CD14-positive monocyte (primary cell): ENCODE measurements at regions not wholly inside any gene's neighbourhood (a gene's known extent, or its start where the extent isn't known, plus 50 kb on each side); places are given as distances from the start of the nearest gene placed in this dataset.

Source experiments
- DNase-seq, 3 donors: peaks; one replicate each; pipeline ENCODE4 v3.0.0-alpha.2; 2011 to 2022
- H2AFZ ChIP-seq: 2 replicates; pipeline ENCODE4 v1.6.0; 2012; ENCODE audit warnings: mild to moderate bottlenecking, low read depth, low read length, inconsistent platforms; ENCODE audit not compliant: insufficient read depth, poor library complexity, severe bottlenecking
- H3K27ac ChIP-seq, 2 donors: 1 replicate in 1 of 2; 2 replicates in 1 of 2; pipeline ENCODE4 v1.5.1; 2012 to 2013; ENCODE audit warnings: low read length in 2 of 2, control low read depth in 1 of 2, inconsistent platforms in 1 of 2, low read depth in 1 of 2, mild to moderate bottlenecking in 1 of 2
- H3K27me3 ChIP-seq, 2 donors: one replicate each; pipeline versions ENCODE4 v1.6.0 to v1.6.1; 2011 to 2013; ENCODE audit warnings: low read length in 2 of 2; ENCODE audit not compliant: control insufficient read depth in 2 of 2, insufficient read depth in 2 of 2
- H3K36me3 ChIP-seq, 2 donors: replicated peaks in 1 of 2; 1 replicate in 1 of 2; 2 replicates in 1 of 2; pipeline versions ENCODE4 v1.5.1 to v1.6.1; 2012 to 2013; ENCODE audit warnings: low read length in 2 of 2, control low read depth in 1 of 2, inconsistent platforms in 1 of 2, mild to moderate bottlenecking in 1 of 2; ENCODE audit not compliant: insufficient read depth in 2 of 2, control insufficient read depth in 1 of 2
- H3K4me1 ChIP-seq, 2 donors: 1 replicate in 1 of 2; 2 replicates in 1 of 2; pipeline versions ENCODE4 v1.5.1 to v1.6.1; 2012 to 2013; ENCODE audit warnings: low read length in 2 of 2, control low read depth in 1 of 2, inconsistent platforms in 1 of 2, mild to moderate bottlenecking in 1 of 2, moderate library complexity in 1 of 2; ENCODE audit not compliant: insufficient read depth in 2 of 2, control insufficient read depth in 1 of 2
- H3K4me2 ChIP-seq: replicated peaks from 2 replicates; pipeline ENCODE3; 2012; ENCODE audit warnings: low read length, moderate library complexity, mild to moderate bottlenecking; ENCODE audit not compliant: poor library complexity, severe bottlenecking; ENCODE audit errors: extremely low read depth
- H3K4me3 ChIP-seq, 3 experiments: fragments of 200-600 bp in 1 of 3; sonication (generic) in 1 of 3; replicated peaks in 1 of 3; 1 replicate in 2 of 3; 2 replicates in 1 of 3; pipeline ENCODE4 v1.5.1; 2011 to 2013; ENCODE audit warnings: low read length in 3 of 3, mild to moderate bottlenecking in 3 of 3, control low read depth in 2 of 3, low read depth in 2 of 3, inconsistent platforms in 1 of 3, moderate library complexity in 1 of 3
- H3K79me2 ChIP-seq: 2 replicates; pipeline ENCODE4 v1.6.0; 2012; ENCODE audit warnings: mild to moderate bottlenecking, control low read depth, inconsistent platforms, low read length, moderate library complexity; ENCODE audit not compliant: insufficient read depth
- H3K9ac ChIP-seq: 2 replicates; pipeline ENCODE4 v1.6.0; 2017; ENCODE audit warnings: low read length, mild to moderate bottlenecking; ENCODE audit not compliant: insufficient read depth, poor library complexity, severe bottlenecking
- H3K9me3 ChIP-seq, 2 donors: replicated peaks in 1 of 2; 1 replicate in 1 of 2; 2 replicates in 1 of 2; pipeline versions ENCODE4 v1.5.1 to v1.6.1; 2012 to 2013; ENCODE audit warnings: low read length in 2 of 2, control low read depth in 1 of 2; ENCODE audit not compliant: control insufficient read depth in 1 of 2, insufficient read depth in 1 of 2
- H4K20me1 ChIP-seq: 2 replicates; pipeline ENCODE4 v1.6.0; 2012; ENCODE audit warnings: mild to moderate bottlenecking, low read length, control low read depth, moderate library complexity; ENCODE audit not compliant: insufficient read depth
- H3K27ac Mint-ChIP-seq, 7 donors: one replicate each; pipeline ENCODE4 v1.8.0; 2020; ENCODE audit warnings: mild to moderate bottlenecking in 7 of 7, mixed read lengths in 7 of 7, moderate library complexity in 6 of 7, inconsistent platforms in 2 of 7
- H3K27me3 Mint-ChIP-seq, 3 donors: one replicate each; pipeline ENCODE4 v1.8.0; 2021 to 2022; ENCODE audit warnings: low read depth in 3 of 3, mild to moderate bottlenecking in 3 of 3, mixed read lengths in 3 of 3, moderate library complexity in 3 of 3, inconsistent platforms in 1 of 3
- H3K36me3 Mint-ChIP-seq, 2 donors: one replicate each; pipeline ENCODE4 v1.8.0; 2020; ENCODE audit warnings: mixed read lengths in 2 of 2, inconsistent platforms in 1 of 2, mild to moderate bottlenecking in 1 of 2
- H3K4me1 Mint-ChIP-seq: one replicate; pipeline ENCODE4 v1.8.0; 2020; ENCODE audit warnings: mild to moderate bottlenecking, mixed read lengths
- H3K4me3 Mint-ChIP-seq, 2 donors: one replicate each; pipeline ENCODE4 v1.8.0; 2020; ENCODE audit warnings: mild to moderate bottlenecking in 2 of 2, mixed read lengths in 2 of 2, moderate library complexity in 1 of 2
- H3K9me3 Mint-ChIP-seq, 7 donors: one replicate each; pipeline ENCODE4 v1.8.0; 2020 to 2022; ENCODE audit warnings: mixed read lengths in 7 of 7, mild to moderate bottlenecking in 6 of 7, moderate library complexity in 6 of 7, inconsistent platforms in 2 of 7
- WGBS: methylation state at CpG from one replicate; pipeline ENCODE4 v1.1.5; 2013; ENCODE audit warnings: missing lambda C conversion rate; ENCODE audit not compliant: insufficient coverage; 5-methylcytosine and 5-hydroxymethylcytosine counted together
- intact Hi-C, 2 donors: fragments of 100-400 bp; cut with micrococcal nuclease; formaldehyde crosslinking; loops; one replicate each; pipeline versions ENCODE4 v1.15.0 to v1.15.1; 2023
- TF ChIP-seq, protein P1 (sequence below): fragments of 200-600 bp; IDR thresholded peaks from one replicate; pipeline ENCODE4 v1.8.0; 2022; ENCODE audit warnings: antibody characterized with exemption, mild to moderate bottlenecking

DNA sequence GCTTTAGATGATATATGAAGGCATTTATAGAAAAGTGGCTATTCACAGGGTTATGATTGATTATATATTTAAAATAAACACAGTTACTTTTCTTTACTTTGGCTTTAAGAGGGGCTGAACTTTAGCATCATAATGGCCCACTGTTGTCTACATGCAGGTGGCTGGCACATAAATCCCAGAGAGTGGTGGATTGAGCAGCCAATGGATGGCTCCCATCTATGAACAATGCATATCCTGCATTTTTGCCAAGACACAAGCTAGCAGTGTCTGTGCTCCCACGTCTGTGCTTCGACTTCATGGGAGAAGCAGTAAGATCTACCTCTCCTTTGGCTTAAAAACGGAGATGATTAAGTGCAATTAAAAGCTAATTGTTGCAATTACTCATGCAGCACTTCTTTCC is 373.2 kb upstream of the CDH11 start:
- TF ChIP-seq, protein P1, sequence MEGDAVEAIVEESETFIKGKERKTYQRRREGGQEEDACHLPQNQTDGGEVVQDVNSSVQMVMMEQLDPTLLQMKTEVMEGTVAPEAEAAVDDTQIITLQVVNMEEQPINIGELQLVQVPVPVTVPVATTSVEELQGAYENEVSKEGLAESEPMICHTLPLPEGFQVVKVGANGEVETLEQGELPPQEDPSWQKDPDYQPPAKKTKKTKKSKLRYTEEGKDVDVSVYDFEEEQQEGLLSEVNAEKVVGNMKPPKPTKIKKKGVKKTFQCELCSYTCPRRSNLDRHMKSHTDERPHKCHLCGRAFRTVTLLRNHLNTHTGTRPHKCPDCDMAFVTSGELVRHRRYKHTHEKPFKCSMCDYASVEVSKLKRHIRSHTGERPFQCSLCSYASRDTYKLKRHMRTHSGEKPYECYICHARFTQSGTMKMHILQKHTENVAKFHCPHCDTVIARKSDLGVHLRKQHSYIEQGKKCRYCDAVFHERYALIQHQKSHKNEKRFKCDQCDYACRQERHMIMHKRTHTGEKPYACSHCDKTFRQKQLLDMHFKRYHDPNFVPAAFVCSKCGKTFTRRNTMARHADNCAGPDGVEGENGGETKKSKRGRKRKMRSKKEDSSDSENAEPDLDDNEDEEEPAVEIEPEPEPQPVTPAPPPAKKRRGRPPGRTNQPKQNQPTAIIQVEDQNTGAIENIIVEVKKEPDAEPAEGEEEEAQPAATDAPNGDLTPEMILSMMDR: no peak
- no peak for DNase-seq
- H3K4me3 Mint-ChIP-seq: no peak overlapping the region
- H3K27me3 Mint-ChIP-seq: peaks cover 0 to 2% (median 2%) of the 10 kb centered on the region in 3 donors
- Histone ChIP-seq H4K20me1 (no peaks in the 10 kb centered on the region), H3K9ac (no peak overlapping the region), H3K27me3 (no peaks in the 10 kb centered on the region), H3K4me2 (no peak overlapping the region), H2AFZ (no peak overlapping the region), H3K27ac (no peak overlapping the region), H3K4me1 (no peaks in the 10 kb centered on the region), H3K79me2 (no peaks in the 10 kb centered on the region), H3K36me3 (no peaks in the 10 kb centered on the region), H3K4me3 (no peak overlapping the region), H3K9me3 (no peaks in the 10 kb centered on the region)
- intact Hi-C loops: no loop called here
- no peak overlapping the region for H3K27ac Mint-ChIP-seq
- H3K36me3 Mint-ChIP-seq: no peaks in the 10 kb centered on the region
- WGBS: 93% methylated on average over 3 of the region's 3 CpGs
- peaks cover 0 to 6% (median 0%) of the 10 kb centered on the region in 7 donors for H3K9me3 Mint-ChIP-seq
- H3K4me1 Mint-ChIP-seq: no peaks in the 10 kb centered on the region

- peaks cover 0 to 6% (median 0%) of the 10 kb centered on the region in 7 donors for H3K9me3 Mint-ChIP-seq
- no peak overlapping the region for H3K4me3 Mint-ChIP-seq
Observed at GRCh38 chr16:65494609-65495008, 372.7 kb upstream of the CDH11 start.

More at GRCh38 chr16:65494609-65495008, 372.7 kb upstream of the CDH11 start:
- Histone ChIP-seq H3K27ac (no peak overlapping the region), H3K27me3 (no peaks in the 10 kb centered on the region), H3K79me2 (no peaks in the 10 kb centered on the region), H4K20me1 (no peaks in the 10 kb centered on the region), H2AFZ (no peak overlapping the region), H3K9ac (no peak overlapping the region), H3K4me1 (no peaks in the 10 kb centered on the region), H3K4me3 (no peak overlapping the region), H3K9me3 (no peaks in the 10 kb centered on the region), H3K36me3 (no peaks in the 10 kb centered on the region), H3K4me2 (no peak overlapping the region)
- Mint-ChIP-seq H3K27ac (no peak overlapping the region), H3K4me1 (no peaks in the 10 kb centered on the region), H3K27me3 (peaks cover 0 to 3% (median 2%) of the 10 kb centered on the region in 3 donors), H3K36me3 (no peaks in the 10 kb centered on the region)
- intact Hi-C loops: no loop called here
- WGBS: no CpG with 5 or more reads among the region's 1 CpG
- no peak for DNase-seq
- TF ChIP-seq, protein P1: no peak
